Upper lobe of left lung (tissue), 6 donors: ENCODE measurements at regions not wholly inside any gene's neighbourhood (a gene's known extent, or its start where the extent isn't known, plus 50 kb on each side); places are given as distances from the start of the nearest gene placed in this dataset.
"Not testable (repeated sequence)": the region's sequence is repeated elsewhere in the genome, so short reads cannot be mapped to it uniquely, and the experiment has no call there.

Experiments used
- ATAC-seq, 2 donors: fragments of 200-7000 bp; cut with Tn5 transposase; one replicate each; pipeline ENCODE4 v1.9.1; 2022; ENCODE audit warnings: mild to moderate bottlenecking in 2 of 2, moderate library complexity in 2 of 2; ENCODE audit not compliant: low FRiP score in 2 of 2
- DNase-seq, 2 donors: peaks; one replicate each; pipeline ENCODE4 v3.0.0-alpha.2; 2019 to 2020
- H3K27ac ChIP-seq, 4 donors: fragments of 200-600 bp; sonication (generic); one replicate each; pipeline ENCODE4 v1.5.1; 2016 to 2019
- H3K27me3 ChIP-seq, 4 donors: fragments of 200-600 bp; sonication (generic); one replicate each; pipeline ENCODE4 v1.5.1; 2017 to 2019
- H3K36me3 ChIP-seq, 4 donors: fragments of 200-600 bp; sonication (generic); one replicate each; pipeline ENCODE4 v1.5.1; 2016 to 2019
- H3K4me1 ChIP-seq, 4 donors: fragments of 200-600 bp; sonication (generic); one replicate each; pipeline ENCODE4 v1.5.1; 2018 to 2019
- H3K4me3 ChIP-seq, 4 donors: fragments of 200-600 bp; sonication (generic); one replicate each; pipeline ENCODE4 v1.5.1; 2017 to 2019; ENCODE audit warnings: mild to moderate bottlenecking in 2 of 4, moderate library complexity in 1 of 4
- H3K9me3 ChIP-seq, 4 donors: fragments of 200-600 bp; sonication (generic); one replicate each; pipeline ENCODE4 v1.5.1; 2018 to 2019
- CTCF ChIP-seq, 6 experiments: fragments of 450-650 bp in 4 of 6; fragments of 200-600 bp in 2 of 6; sonication (generic) in 2 of 6; IDR thresholded peaks; one replicate each; pipeline ENCODE4 v1.5.1; 2016 to 2019; ENCODE audit warnings: antibody characterized with exemption in 6 of 6
- EP300 ChIP-seq, 4 donors: sonication (generic); formaldehyde crosslinking; IDR thresholded peaks; one replicate each; pipeline ENCODE4 v1.5.1; 2017; ENCODE audit warnings: antibody characterized with exemption in 4 of 4, control low read depth in 2 of 4
- POLR2A ChIP-seq, 4 donors: fragments of 450-650 bp; IDR thresholded peaks; one replicate each; pipeline ENCODE4 v1.5.1; 2016 to 2017; ENCODE audit warnings: antibody characterized with exemption in 4 of 4, mild to moderate bottlenecking in 2 of 4
- POLR2AphosphoS5 ChIP-seq, 2 donors: sonication (generic); formaldehyde crosslinking; IDR thresholded peaks; one replicate each; pipeline ENCODE4 v1.5.1; 2017; ENCODE audit warnings: antibody characterized with exemption in 2 of 2
- WGBS, 2 donors: methylation state at CpG; one replicate each; pipeline ENCODE4 v1.1.5; 2017 to 2018; 5-methylcytosine and 5-hydroxymethylcytosine counted together
- donor health status: DM: no; HTN: no; CAD: no; lungs with moderate emphysema.
- donor health status: DM: no; HTN: yes; CAD: no; lungs with severe emphysema.

GRCh38 chr5:111963555-111963954 lies 206.6 kb upstream of the NREP start:
- peaks cover 0 to 3% (median 0%) of the 10 kb centered on the region in 4 donors for H3K4me1 ChIP-seq
- no peaks in the 10 kb centered on the region for H3K27me3 ChIP-seq
- H3K27ac ChIP-seq, result no peak overlapping the region
- H3K9me3 ChIP-seq, result no peaks in the 10 kb centered on the region
- no peak for TF ChIP-seq POLR2AphosphoS5 (IDR thresholded peaks at IDR 0.05)
- H3K36me3 ChIP-seq, result no peaks in the 10 kb centered on the region
- DNase-seq (no peak), ATAC-seq (no peak)
- no peak overlapping the region for H3K4me3 ChIP-seq

GRCh38 chr5:111962906-111963305 lies 205.9 kb upstream of the NREP start:
- no peak for TF ChIP-seq POLR2AphosphoS5 (IDR thresholded peaks at IDR 0.05)
- TF ChIP-seq EP300 (IDR thresholded peaks at IDR 0.05), result no peak
- no peak for TF ChIP-seq POLR2A (IDR thresholded peaks at IDR 0.05)
- no peak for TF ChIP-seq CTCF (IDR thresholded peaks at IDR 0.05)
- Histone ChIP-seq H3K4me3 (no peak overlapping the region), H3K36me3 (no peaks in the 10 kb centered on the region), H3K27me3 (no peaks in the 10 kb centered on the region), H3K27ac (no peak overlapping the region), H3K9me3 (no peaks in the 10 kb centered on the region), H3K4me1 (no peaks in the 10 kb centered on the region)
- ATAC-seq (no peak), DNase-seq (peak in 1 of 2 donors; percentile 53)
- 95 to 96% methylated on average over 9 of the region's 9 CpGs for WGBS, 2 donors

- TF ChIP-seq EP300 (IDR thresholded peaks at IDR 0.05) (no peak), CTCF (IDR thresholded peaks at IDR 0.05) (no peak), POLR2AphosphoS5 (IDR thresholded peaks at IDR 0.05) (no peak), POLR2A (IDR thresholded peaks at IDR 0.05) (no peak)
- H3K27ac ChIP-seq, result no peak overlapping the region
- H3K27me3 ChIP-seq, result no peaks in the 10 kb centered on the region
- 54 to 56% methylated on average over 1 of the region's 1 CpG for WGBS, 2 donors
- no peaks in the 10 kb centered on the region for H3K4me1 ChIP-seq
- no peaks in the 10 kb centered on the region for H3K9me3 ChIP-seq
- no peak for DNase-seq
- no peak overlapping the region for H3K4me3 ChIP-seq
- no peaks in the 10 kb centered on the region for H3K36me3 ChIP-seq
- ATAC-seq, result no peak
Measured at GRCh38 chr5:111961862-111962261, 204.9 kb upstream of the NREP start.

GRCh38 chr5:111960476-111961215 lies 203.7 kb upstream of the NREP start:
- no peak for TF ChIP-seq POLR2A (IDR thresholded peaks at IDR 0.05)
- TF ChIP-seq CTCF (IDR thresholded peaks at IDR 0.05), result no peak
- TF ChIP-seq POLR2AphosphoS5 (IDR thresholded peaks at IDR 0.05), result no peak
- no peak for TF ChIP-seq EP300 (IDR thresholded peaks at IDR 0.05)
- H3K27me3 ChIP-seq, result no peaks in the 10 kb centered on the region
- H3K4me3 ChIP-seq, result no peak overlapping the region
- H3K4me1 ChIP-seq, result no peaks in the 10 kb centered on the region
- H3K9me3 ChIP-seq, result no peaks in the 10 kb centered on the region
- no peaks in the 10 kb centered on the region for H3K36me3 ChIP-seq
- ATAC-seq (no peak), DNase-seq (no peak)
- H3K27ac ChIP-seq, result no peak overlapping the region
- WGBS, 2 donors, result 56 to 69% methylated on average over 2 of the region's 2 CpGs

- ATAC-seq (no peak), DNase-seq (no peak)
- H3K27ac ChIP-seq, result no peak overlapping the region
- 93 to 100% methylated on average over 1 of the region's 1 CpG for WGBS, 2 donors
- no peak overlapping the region for H3K4me3 ChIP-seq
- no peaks in the 10 kb centered on the region for H3K36me3 ChIP-seq
- H3K4me1 ChIP-seq, result no peaks in the 10 kb centered on the region
- H3K9me3 ChIP-seq, result no peaks in the 10 kb centered on the region
- no peak for TF ChIP-seq CTCF (IDR thresholded peaks at IDR 0.05)
- TF ChIP-seq EP300 (IDR thresholded peaks at IDR 0.05), result no peak
- no peak for TF ChIP-seq POLR2AphosphoS5 (IDR thresholded peaks at IDR 0.05)
- TF ChIP-seq POLR2A (IDR thresholded peaks at IDR 0.05), result no peak
- H3K27me3 ChIP-seq, result no peaks in the 10 kb centered on the region
Measured at GRCh38 chr5:111958851-111959250, 201.9 kb upstream of the NREP start.

- 86 to 98% methylated on average over 3 of the region's 3 CpGs for WGBS, 2 donors
- H3K27me3 ChIP-seq, H3K4me1 ChIP-seq, ATAC-seq, DNase-seq, H3K36me3 ChIP-seq, H3K27ac ChIP-seq, H3K4me3 ChIP-seq, H3K9me3 ChIP-seq: not testable (repeated sequence)
Measured at GRCh38 chr5:111956765-111957164, 199.8 kb upstream of the NREP start.
